GM21717 (cell line): ENCODE measurements at regions not wholly inside any gene's neighbourhood (a gene's known extent, or its start where the extent isn't known, plus 50 kb on each side); places are given as distances from the start of the nearest gene placed in this dataset.

Source experiments
- ATAC-seq: cut with Tn5 transposase; IDR thresholded peaks from one replicate; pipeline ENCODE4 v1.9.1; 2021; ENCODE audit warnings: mild to moderate bottlenecking, moderate library complexity; ENCODE audit not compliant: unreplicated experiment

DNA sequence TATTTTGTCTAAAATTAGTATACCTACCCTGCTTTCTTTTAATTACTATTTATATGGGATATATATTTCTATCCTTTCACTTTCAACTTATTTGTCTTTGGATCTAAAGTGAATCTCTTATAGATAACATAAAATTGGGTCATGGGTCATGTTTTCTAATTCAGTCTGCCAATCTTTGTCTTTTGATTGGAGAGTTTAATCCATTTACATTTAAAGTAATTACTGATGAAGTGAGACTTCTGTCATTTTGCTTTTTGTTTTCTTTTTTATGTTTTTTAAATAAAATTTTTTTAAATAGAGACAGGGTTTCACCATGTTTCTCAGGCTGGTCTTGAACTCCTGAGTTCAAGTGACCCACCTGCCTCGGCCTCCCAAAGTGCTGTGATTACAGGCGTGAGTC lies 50.5 kb upstream of the PRDM1 start:
- no peak for ATAC-seq

DNA sequence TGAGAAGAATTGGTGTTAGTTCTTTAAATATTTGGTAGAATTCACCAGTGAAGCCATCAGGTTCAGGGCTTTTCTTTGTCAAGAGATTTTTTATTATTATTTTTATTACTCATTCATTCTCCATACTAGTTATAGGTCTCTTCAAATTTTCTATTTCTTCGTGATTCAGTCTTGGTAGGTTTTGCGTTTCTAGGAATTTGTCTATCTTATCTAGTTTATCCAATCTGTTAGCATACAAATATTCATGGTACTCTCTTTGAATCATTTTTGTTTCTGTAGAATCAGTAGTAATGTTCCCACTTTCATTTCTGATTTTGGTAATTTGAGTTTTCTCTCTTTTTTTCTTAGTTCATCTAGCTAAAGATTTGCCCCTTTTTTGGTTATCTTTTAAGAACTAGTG lies 52.3 kb upstream of the PRDM1 start:
- no peak for ATAC-seq

DNA sequence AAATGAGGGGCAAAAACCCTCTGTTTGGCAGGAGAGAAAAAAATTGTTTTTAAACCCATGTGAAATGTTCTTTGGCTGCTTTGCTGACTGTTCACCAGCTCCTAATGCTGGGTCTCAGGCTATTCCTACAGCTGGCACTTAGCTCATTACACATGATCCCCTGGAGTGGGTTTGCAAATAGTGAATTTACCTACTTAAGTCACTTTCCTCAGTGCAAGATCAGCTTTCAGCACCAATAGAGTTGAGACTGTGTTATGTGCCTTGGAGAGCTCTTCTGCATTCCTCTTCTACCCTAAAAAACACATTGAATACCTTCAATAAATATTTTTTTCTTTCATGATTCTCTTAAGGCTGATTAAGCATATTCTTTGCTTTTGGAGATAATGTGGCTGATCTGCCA lies 58.4 kb upstream of the PRDM1 start:
- ATAC-seq = no peak

DNA sequence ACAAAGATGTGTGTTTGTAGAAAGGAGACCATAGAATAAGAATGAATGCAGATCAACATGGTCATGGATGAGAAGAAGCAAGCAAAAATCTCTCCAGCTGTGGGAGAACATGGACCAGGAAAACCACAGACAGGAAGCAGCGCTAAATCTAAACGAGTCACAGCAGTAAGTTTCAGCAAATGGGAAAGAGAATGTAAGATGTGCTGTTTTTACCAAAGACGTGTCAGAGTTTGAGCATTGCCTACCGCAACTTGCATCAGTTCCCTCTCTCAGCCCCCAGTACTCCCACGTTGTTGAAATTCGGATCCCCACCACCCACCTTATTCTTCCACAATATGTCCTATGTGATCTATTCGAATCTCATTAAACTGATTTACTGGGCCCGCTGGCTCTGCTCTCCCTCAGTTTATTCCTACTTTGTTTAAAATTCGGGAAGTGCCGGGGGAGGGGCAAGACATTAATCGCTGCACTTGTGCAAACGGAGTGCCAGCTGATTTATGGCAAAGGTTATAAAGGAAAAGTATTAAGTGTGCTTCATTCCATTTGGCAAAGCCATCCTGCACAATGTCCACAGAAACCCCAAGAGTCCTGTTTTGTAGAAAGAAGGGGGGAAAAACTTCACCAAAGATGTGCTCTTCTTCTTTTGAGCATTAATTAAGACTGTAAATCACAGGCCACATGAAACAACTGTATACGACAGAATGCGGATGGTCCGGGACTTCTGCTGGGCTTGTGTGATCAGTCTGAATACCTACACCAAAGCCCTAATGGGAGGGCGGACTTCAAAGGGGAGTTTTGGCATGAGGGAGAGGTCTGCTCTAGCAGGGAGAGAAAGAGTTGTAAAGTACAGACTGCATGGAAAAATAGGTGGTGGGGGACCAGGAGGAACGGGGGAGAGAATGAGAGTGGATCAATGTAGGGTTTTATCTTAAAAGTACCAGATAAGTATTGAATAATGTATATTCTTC lies 59.1 kb upstream of the PRDM1 start:
- no peak for ATAC-seq

DNA sequence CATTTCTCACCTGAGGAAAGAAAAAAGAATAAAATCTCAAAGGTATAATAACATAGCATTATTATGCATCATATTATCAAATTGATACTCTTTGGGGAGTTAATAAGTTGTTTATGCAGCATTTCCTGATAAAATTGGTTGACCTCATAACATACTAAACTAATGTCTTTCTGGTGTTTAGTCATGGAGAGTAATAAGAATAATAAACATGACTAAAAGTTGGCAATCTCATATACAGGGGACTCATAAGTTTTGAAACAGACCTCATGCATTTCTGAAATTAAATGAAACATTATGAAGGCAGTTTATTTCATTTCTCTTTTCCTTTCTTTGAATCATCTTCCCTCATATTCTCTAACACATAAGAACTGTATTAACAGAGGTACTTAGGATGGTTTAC lies 60.5 kb upstream of the PRDM1 start:
- ATAC-seq = no peak

DNA sequence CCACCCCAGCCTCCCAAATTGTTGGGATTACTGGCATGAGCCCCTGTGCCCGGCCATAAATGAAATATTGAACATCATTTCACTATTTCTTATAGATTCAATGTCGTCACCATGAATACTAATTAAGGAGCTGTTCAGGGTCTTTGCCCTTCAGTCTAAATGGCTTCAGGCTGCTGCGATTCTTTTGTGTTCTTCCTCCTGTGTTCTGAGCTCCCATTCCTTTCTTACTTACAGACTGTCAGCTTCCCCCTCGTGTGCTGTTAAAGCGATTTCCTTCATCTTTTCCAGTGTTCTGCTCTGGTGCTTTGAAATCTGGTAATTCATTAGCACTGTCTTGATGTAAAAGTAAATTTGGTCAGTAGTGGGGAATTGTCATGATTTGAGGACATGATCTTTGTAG lies 63.3 kb upstream of the PRDM1 start:
- ATAC-seq = no peak

DNA sequence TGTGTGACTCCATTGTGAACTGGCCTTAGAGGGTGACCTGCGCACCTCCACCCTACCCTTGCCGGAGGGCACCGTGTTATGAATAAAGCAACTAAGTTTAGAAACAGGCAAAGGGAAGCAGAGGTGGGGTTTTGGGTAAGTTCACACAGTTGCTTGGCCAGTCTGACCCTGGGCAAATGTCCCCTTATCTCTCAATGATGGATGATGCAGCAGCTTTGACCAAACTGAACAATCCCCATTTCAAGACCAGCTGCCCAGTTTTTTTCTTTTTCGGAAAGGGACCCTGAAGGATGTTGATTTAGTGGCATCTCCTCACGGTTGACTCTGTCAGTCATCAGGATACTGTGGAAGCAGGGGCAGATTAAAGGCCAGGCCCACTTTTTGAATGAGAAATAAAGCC lies 68.7 kb upstream of the PRDM1 start:
- ATAC-seq = no peak

DNA sequence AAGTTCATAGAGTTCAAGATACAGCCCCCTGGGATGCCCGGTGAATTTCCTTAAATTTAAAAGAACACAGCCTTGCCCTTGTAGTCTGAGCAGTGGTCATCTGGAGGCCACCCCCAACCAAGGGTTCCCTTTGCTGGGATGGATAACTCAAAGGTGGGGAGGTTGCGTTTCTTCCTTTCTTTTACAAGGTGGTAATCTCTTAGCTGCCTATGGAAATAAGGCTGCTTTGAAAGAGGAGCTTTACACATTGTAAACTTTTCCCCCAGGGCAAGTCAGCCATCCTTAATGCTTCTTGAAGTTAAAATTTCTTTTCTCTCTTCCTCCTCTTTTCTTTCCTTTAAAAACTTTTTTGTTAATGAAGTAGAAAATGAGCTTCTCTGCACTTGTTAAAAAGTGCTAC lies 71.2 kb upstream of the PRDM1 start:
- ATAC-seq = no peak

DNA sequence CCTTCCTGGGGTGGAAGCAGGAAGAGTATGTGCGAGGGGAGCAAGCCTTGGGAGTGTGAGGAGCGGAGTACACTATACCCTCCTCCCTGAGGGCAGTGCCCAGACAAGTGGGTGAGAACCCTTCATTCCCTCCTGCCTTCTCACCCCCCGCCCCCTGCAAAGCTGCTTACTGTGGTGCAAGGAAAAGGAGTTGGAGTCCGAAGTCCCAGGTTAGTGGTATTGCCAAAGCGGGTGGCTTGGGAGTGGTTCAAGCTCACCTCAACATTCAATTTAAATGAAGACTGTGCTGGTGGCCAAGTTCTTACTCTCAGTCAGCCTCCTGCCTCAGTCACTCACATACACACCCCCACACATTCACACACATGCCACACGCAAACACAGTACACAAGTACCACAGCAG lies 74.7 kb upstream of the PRDM1 start:
- no peak for ATAC-seq

DNA sequence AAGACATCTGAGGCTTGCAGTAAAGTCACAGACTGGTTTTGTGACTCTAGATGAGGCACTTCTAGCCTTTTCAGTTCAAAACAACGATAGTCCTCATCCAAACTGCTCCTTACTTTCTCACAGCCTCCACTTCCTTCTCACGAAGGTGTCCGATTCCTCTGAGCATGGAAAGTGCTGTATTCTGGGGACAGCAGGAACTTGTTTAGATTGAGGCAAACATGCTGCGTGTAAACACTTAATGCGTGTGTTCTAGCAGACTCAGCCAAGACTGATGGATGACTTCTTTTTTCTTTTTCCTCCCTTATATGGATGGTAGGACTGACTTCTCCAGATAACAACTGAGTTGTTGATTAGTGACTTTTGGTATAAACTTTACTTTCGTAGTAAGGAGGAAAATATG lies 80.2 kb upstream of the PRDM1 start:
- no peak for ATAC-seq

DNA sequence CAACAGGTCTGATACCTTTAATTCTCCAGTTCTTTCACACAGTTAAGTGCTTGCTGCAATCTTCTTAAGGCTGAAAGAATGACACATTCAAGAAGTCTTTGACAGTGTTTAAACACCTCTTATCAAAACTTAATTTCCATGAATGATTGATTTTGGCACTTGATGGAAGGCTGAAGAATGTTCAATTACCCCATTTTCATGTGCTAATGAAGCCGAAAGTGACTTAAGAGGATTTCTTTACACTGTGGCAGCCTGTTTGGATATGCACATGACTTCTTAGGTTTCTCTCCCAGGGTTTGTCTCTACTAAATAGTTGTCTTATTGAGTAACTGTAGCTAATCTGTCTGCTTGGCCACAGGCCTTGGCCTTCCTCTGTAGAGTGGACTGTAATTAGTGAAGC lies 81.1 kb upstream of the PRDM1 start:
- no peak for ATAC-seq

DNA sequence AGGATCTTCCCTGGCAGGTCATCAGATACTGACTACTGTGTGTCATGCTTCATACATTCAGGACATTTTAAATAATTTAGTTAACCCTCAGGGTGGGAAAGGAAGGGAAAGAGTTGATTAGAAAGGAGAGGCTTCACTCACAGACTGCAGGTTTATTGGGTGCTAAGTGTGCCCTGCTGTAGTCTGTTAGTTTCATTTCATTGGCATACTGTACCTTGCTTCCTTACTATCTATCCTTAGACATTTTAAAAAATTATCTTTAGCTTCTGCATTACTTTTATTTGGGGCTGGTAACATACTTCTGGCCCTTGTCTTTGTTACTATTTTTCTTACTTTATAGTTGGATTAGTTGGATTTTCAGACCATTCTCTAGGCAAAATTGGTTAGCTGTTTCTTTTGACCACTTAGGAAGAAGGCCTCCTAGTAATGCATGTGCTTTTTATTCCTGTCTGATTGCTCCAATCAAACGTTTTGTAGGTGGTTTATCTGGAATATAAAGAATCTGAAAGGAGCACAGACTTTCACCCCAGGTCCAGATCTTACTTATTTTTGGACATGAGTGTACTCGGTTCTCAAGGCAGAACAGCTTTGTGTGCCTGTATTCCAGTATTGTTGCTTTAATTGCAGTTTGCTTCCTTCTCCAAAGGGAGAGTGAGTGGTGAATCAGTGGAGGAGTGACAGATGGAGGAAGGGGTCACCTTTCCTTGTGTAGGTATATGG lies 82.7 kb upstream of the PRDM1 start:
- ATAC-seq = no peak

DNA sequence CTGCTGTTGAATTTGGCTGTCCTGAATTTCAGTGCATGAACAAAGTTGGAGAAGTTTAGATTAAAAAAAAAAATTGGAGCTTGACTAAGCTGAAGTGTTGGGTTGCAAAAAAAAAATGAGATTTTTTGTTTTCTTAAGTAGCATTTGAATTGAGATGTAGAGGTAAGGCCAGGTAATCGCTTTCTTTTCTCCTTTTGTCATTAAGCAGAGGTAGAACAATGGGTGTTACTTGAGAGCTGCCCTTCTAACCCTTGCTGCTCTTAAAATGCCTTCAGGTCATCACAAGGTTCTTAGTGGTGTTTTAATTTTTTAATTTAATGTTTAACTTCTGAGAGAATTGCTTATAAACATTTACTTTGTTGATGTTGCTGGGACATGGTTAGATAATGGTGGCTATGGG lies 84.1 kb upstream of the PRDM1 start:
- no peak for ATAC-seq

DNA sequence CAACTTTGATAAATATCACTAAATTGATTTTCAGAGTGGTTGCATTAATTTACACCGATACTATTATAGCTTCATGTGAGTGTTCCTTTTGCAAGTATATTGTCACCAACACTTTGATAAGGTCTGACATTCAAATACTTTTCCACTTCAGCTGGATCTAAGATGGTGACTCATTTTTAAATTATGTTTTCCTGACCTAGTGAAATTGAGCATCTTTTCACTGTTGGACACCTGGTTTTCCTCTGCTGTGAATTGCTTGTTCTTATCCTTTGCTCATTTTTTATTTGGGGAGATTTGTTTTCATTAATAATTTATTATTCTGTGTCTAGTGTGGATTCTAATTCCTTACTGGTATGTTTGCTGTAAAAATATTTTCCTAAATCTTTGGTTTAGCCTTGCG lies 85.2 kb upstream of the PRDM1 start:
- ATAC-seq = no peak

DNA sequence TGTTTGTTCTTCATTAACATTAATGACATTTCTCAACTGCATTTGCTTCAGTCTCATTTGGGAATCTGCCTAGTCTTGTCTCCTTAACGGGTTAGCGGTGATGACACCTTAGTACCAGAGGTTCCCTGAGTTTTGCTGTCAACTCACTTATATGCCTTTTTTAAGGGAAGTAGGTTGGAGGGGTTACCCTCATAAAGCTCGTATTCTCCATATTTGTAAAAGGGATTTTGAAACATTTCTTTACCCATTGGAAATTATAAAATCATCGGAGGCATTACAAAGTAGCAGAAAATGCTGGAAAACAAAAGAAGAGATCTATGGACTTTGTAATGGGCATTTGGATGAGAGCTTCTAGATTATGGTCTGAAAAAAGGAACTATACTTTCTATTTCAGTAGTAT lies 88.7 kb upstream of the PRDM1 start:
- ATAC-seq = no peak

DNA sequence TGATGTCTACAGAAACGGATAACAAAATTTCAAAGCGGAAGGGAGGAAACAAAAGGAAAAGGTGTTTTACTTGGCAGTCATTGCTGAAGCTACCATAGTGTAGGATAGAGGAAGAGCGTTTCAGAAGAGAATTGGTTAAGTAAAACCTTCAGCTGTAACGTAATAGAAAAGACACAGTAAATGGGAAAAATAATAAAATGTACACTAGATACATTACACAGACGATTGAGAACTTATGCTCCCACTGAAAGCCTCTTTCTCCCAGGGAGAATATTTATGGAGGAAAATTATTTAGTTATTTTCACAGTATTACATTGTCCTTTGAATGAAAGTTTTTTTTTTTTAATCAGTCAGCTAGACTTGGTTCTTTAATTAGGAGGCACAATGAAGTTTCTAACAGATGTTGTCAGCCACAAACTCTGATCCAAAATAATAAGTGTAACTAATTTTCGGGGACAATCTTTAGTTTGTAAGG lies 90.7 kb upstream of the PRDM1 start:
- no peak for ATAC-seq

DNA sequence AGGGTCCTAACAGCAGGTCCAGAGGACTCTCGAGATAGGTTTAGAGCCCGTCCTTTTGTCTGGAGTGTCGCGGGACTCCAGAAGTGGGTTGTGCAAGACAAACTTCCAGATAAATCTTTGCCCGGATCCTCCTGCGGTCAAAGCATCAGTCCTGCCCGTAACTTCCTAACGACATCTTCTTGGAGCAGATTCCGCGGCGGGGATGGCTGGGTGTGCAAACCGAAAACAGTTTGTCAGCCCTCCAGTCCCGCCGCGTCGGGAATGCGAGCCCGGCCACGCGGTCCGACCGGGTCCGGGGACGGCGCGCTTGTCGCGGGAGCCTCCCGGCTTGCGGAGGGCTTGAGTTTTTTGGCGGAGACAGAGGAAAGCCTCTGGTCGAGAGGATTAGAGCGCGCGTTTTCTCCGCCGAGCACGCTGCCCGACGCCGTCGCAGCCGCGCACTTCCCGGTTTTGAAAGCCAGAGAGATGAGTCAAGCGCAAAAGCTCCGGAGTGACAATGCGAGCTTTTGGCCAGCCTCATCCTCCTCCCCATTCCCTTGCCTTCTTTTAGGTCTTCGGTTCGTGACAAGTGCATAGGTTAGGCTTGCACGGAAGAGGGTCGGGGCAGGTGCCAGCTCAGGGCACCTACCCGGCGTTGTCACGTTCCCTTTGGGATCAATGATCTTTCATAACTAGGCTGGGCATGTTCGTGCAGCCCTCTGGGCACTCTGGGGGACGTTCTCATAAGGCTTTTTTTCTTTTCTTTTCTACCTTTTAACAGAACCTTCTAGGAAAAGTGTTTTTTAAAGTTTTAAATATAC lies 91.3 kb upstream of the PRDM1 start:
- ATAC-seq = no peak

DNA sequence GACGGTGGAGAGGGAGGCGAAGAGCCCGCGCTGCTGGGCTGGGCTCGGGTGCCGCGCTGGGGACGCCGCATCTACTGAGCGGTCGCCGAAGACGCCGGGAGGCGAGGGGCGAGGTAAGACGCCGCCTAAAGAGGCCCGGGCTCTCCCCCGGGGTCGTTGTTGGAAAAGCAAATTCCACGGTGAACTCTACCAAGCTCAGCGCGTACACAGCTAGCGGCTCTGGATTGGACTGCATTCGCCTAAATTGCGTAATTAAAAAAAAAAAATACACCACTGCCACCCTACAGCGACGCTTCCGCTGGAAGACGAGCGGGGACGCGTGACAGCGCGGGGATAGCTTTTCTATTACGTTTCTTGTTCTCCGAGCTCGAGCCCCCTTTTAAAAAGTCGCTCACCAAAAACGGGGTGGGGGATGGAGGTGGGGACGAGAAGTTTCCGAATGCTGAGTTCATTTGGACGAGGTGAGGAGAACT lies 92.0 kb upstream of the PRDM1 start:
- ATAC-seq = no peak

DNA sequence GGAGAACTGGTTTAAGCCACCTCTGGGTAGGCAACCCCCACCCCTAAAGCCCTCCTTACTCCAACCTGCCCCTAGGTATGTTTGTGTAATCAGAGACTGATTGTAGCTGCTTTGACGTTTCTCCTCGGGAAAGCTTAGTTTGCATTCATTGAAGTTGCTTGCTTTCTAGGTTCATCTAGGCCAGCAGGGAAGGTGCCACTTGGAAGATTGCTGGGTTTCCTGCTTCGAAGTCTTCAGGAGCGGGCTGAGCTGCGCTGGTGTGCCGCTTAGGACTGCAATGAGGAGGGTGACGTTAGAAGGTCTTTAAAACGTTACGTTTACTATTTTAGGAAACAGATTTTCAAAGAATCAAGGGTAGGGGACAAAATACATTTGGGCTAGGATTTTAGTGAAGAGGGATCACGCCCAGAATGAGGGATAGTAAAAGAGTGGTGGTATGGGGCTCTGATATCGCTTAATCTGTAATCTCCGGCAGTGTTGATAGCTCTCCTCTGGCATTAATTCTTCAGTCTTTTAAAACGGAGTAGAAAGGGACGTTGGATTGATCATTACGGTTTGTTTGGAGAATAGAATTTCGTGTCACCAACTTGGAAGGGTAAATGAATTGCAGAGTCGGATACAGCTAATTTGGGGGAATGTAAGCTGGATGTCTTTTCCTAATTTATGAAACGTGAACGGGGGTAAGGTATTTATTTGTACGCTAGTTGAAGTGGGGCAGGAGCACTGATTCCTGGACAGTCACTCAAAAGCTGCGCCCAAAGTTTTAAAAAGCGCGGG lies 92.6 kb upstream of the PRDM1 start:
- no peak for ATAC-seq

DNA sequence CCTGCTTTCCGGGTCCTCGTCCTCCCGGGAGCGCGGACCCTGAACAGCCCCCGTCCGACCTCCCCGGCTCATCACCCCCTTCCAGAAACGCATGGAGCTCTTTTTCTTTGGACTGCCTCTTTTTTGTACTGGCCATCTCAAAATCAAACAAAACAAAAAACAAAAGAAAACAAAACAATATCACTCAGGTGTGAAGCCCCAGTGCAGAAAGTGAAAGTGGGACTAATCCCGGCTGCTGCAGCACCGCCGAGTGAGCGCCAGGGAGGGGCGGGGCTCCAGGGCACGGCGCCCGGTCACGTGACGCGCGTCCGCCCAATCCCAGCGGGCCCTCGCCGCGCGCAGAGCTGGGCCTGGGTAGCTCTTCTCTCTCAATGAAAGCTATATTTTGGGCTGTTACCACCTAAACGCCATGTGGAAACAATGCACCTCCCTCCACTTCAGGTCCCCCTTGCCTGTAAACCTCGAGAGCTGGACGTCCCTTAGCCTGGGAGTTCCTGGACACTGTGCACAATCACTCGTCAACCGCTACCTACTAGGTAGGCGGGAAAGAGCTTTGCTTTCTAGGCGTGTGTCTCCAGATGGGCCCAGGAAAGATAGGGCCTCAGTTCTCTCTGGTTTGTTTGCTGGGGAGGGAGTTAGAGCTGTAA lies 93.7 kb upstream of the PRDM1 start:
- peak; percentile 84 for ATAC-seq
